Eye (tissue), 1 donor: ENCODE measurements at regions not wholly inside any gene's neighbourhood (a gene's known extent, or its start where the extent isn't known, plus 50 kb on each side); places are given as distances from the start of the nearest gene placed in this dataset.
"Not testable (repeated sequence)": the region's sequence is repeated elsewhere in the genome, so short reads cannot be mapped to it uniquely, and the experiment has no call there.

Experiments used
- DNase-seq: peaks from one replicate; pipeline ENCODE4 v3.0.0-alpha.2; 2015

DNA sequence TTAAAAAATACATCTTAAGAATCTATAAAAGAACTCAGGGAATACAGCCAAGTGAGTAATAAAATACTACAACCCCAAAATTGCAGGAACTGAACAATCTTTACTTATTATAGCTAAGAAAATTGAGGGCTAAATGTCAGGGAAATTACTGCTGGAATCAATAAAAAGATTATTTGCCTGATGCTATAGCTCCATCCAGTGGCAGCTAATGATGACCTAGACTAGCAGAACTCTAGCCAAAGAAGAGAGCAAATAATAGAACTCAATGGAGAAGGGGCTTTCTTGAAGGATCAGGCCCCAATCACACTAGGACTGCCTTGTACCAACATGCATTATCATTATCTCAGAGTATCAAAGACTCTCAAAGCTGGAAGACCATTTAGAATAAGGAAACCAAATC lies 85.0 kb upstream of the FAM241A start:
- peak; percentile 50 for DNase-seq

DNA sequence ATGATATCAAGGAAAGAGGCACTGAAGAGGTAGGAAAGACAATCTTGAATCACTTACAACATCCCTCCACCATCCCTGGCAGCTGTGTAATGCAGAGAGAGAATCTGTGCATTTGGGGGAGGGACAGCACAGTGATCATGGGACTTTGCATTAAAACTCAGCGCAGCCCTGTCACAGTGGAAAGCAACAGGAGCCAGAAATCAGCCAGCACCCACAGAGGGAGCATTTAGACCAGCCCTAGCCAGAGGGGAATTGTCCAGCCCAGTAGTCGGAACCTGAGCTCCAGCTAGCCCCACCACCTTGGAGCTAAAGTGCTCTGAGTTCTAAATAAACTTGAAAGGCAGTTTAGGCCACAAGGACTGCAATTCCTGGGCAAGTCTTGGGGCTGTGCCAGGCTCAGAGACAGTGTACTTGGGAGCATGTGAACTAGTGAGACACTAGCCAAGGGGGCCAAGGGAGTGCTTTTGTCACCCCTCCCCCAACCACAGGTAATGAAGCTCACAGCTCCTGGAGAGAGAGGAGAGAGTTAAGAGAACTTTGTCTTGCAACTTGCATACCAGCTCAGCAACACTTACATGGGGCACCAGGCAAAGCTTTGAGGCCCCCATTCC lies 83.9 kb upstream of the FAM241A start:
- DNase-seq, result no peak

DNA sequence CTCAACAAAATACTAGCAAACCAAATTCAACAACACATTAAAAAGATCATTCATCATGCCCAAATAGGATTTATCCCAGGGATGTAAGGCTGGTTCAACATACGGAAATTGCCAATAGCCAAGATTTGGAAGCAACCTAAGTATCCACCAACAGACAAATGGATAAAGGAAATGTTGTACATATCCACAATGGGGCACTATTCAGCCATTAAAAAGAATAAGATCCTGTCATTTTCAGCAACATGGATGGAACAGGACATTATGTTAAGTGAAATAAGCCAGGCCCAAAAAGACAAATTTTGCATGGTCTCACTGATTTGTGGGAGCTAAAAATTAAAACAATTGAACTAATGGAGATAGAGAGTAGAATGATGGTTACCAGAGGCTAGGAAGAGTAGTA lies 82.0 kb upstream of the FAM241A start:
- DNase-seq, result no peak

DNA sequence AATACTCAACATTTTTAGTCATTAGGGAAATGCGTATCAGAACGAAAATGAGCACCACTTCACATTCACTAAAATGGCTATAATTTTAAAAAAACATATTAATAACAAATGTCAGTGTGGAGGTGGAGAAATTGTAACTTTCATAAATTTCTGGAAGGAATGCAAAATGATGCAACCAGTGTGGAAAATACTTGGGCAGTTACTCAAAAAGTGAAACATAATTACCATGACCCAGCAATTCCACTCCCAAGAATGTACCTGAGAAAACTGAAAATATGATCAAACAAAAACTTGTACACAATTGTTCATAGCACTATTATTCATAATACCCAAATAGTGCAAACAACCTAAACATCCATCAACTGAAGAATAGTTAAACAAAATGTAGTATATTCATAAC lies 76.1 kb upstream of the FAM241A start:
- DNase-seq, result no peak

- DNase-seq, result no peak
Measured at GRCh38 chr4:112073181-112073580, 72.1 kb upstream of the FAM241A start.

DNA sequence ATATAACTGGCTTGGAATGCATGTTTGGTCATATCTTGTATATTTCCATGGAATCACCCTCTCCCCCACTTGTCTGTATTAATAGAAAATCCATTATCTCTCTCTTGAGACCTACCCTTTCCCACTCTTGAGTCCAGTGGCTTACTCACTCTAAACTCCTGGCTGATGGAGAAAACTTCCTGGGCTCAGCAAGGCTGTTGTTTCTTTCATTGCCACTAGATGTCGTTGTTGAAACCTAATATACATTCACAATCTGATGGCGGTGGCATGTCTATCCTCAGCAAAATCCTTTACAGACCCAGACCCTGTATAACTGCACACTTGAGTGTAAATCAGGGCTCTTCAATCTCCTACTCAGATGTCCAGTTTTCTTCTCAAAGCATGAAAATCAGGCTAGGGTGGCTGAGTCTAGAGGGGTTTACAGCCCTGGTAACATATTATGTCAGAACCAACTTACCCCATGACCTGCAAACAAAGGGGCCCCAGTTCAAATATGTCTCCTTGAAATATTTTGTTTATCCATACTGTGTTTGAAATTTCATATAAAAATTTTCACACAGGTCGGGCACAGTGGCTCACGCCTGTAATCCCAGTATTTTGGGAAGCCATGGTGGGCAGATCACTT lies 70.0 kb upstream of the FAM241A start:
- peak; percentile 65 for DNase-seq

DNA sequence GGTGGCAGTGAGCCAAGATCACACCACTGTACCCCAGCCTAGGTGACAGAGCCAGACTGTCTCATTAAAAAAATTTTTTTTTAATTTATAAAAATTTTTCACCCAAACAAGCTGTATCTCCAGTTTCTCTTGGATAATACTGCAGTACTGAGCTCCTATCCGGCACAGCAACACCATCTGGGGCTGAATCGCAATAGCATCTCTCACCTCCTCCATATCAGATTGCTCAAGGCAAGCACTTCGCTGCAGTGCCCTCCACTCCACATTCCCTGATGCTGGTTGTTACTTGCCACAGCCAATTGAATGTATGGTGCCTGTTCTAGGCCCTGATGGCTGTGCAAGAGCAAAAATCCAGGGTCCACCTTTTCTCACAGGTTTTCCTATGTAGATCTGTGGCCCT lies 69.3 kb upstream of the FAM241A start:
- no peak for DNase-seq

DNA sequence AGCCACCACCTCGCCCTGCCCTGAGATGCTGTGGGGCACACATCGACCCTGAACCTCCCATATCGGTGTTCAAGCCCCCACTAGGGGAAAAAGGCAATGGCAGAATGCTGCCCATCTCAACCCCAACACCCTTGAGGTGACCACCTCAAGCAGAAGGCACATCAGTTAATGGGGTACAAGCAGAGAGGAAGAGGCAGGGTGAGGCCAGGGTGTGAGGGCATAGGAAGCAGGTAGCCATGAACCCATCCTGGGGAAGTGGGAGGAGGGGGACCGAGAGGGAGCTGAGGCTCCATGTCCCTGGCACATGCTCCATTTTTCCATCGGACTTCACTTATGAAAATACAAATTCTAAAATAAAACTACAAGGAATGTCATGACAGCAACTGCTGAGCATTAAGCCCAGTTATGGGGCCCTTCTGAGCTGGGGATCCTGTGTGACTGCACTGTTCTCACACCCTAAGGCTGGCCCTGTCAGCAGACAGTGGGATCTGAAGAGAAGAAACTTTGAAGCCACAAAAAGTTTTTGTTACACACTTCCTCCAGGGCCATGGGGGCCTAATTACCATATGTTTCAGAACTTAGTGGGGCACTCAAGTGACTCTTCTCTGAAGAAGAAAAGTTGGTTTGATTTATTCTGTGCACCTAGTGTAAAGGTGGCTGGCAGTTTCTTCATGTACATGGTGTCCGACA lies 68.2 kb upstream of the FAM241A start:
- DNase-seq, result no peak

- no peak for DNase-seq
Measured at GRCh38 chr4:112077743-112078142, 67.5 kb upstream of the FAM241A start.

DNA sequence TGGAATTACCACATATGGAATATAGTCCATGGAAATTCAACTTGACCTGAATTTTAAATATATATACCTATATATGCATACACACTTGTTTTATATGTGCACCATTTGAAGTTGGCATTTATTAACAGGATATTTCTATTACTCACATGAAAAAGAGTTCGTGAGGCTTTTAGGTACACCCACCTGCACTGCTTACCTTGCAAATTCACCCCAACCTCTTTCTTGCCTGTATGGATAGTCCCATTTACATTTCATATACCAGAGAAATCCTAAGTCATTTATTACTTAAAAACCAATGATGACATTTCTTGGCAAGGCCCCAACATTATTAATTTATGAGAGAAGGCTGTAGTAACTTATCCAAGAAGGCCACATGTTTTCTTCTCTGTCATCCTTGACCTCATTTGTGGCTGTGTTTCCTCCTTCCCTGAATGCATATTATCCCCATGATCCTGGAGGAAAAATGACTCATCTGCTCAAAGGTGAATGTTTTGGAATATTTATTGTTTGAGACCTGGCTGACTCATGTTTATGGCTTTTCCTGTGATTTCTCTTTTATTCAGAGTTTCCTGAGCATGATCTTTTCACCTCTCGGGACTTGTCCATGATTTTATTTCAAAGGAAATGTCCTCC lies 62.2 kb upstream of the FAM241A start:
- no peak for DNase-seq

DNA sequence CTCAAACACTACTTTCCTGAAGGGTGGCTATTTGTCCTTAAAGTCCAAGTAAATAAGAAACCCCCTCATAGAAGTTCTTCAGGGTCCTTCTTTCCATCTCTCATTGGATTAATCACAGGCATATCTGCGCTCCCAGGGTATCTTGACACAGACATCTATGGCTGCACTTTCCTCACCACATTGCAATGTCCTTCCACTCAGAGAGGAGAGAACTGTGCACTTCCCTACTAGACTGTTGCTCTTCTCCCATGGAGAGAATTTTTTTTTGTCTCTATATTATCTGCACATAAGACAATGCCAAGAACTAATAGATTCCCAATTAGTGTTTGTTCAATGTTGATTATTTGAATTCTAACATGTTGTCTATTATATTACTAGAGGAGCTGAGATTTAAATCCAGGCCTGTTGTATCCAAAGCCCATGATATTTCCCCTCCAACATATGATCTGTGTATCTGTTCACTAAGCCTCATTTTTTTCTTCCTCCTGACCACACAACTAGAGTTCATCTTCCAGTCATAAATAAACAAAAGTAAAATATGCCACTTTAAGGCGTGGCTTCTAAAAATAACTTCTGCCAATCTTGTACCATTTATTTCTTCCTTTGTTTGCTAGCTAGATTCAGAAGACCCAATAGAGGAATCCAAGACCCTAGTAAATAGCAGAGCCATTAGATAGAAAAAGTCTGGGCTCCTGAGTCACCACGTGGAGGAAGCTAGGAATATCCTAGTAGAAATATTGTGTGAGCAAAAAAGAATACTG lies 61.5 kb upstream of the FAM241A start:
- no peak for DNase-seq

DNA sequence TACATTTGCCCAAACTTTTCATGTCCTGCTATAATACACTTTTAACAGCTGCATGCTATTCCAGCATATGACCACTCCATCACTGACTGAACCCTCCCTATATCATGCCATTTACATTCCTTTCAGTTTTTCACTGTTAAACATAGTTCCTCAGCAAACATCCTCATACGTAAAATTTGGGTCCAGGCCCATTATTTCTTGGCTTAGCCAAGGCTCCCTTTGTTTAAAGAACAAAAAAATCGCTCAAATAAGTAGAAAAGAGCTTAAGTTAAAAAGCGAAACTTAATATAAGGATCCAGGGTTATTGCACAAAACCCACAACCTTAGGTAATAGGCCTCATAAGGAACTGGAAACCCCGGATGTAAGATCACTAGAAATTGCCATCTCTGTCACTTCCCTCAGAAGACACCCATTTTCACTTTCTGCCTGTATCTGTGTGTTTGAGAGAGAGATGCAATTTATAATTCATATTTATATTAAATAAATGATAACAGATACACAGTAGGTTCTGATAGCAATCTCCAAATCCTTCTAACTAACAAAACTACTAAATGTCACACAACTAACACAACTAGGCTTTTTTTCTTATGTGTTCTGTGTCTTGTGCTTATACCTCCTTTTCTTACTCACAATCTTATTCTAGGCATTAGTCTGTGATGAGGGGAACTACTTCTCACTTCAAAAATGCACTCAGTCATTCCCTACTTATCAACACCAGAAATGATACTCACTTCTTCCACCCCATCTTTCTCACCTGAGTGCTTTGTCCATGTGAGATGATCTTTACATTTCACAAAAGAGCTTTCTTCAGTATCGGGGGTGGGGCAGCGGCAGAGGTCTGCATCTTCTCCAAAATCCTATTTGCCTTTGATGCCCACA lies 59.9 kb upstream of the FAM241A start:
- no peak for DNase-seq

GRCh38 chr4:112086036-112086434 lies 59.2 kb upstream of the FAM241A start:
- DNase-seq, result no peak

DNA sequence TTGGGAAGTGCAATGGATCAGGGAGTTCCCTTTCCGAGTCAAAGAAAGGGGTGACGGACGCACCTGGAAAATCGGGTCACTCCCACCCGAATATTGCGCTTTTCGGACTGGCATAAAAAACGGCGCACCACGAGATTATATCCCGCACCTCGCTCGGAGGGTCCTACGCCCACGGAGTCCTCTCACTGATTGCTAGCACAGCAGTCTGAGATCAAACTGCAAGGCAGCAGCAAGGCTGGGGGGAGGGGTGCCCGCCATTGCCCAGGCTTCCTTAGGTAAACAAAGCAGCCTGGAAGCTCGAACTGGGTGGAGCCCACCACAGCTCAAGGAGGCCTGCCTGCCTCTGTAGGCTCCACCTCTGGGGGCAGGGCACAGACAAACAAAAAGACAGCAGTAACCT lies 58.6 kb upstream of the FAM241A start:
- DNase-seq, result not testable (repeated sequence)

- DNase-seq, result not testable (repeated sequence)
Measured at GRCh38 chr4:112092330-112092729, 52.9 kb upstream of the FAM241A start.

DNA sequence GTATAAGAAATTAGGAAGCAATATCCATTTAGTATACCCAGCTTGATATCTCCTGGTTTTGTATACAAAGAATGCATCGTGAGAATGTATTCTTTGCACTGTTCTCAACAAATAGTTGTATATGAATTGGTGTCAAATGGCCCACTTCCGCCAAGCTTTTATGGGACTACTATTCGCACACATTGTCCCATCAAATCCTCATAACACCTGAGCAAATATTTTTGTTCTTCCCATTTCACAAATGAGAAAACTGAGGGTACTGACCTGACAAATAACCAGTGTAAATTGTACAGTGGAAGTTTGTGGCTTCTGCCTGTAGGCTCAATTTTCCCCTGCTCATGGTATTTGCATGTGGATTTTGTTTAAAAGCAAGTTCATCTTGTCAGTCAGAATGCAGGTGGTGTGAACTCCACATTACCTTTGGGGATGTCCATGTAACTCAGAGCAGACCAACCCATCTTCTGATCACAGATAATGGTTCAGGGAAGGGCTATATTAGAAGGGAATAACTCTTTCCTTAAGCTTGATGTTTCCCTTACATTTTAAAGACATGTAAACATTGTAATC lies 51.5 kb upstream of the FAM241A start:
- no peak for DNase-seq

- DNase-seq, result no peak
Measured at GRCh38 chr4:112094330-112094729, 50.9 kb upstream of the FAM241A start.
